Upper lobe of left lung (tissue), 6 donors: ENCODE measurements at regions not wholly inside any gene's neighbourhood (a gene's known extent, or its start where the extent isn't known, plus 50 kb on each side); places are given as distances from the start of the nearest gene placed in this dataset.

Experiments used
- ATAC-seq, 2 donors: fragments of 200-7000 bp; cut with Tn5 transposase; one replicate each; pipeline ENCODE4 v1.9.1; 2022; ENCODE audit warnings: mild to moderate bottlenecking in 2 of 2, moderate library complexity in 2 of 2; ENCODE audit not compliant: low FRiP score in 2 of 2
- DNase-seq, 2 donors: peaks; one replicate each; pipeline ENCODE4 v3.0.0-alpha.2; 2019 to 2020
- H3K27ac ChIP-seq, 4 donors: fragments of 200-600 bp; sonication (generic); one replicate each; pipeline ENCODE4 v1.5.1; 2016 to 2019
- H3K27me3 ChIP-seq, 4 donors: fragments of 200-600 bp; sonication (generic); one replicate each; pipeline ENCODE4 v1.5.1; 2017 to 2019
- H3K36me3 ChIP-seq, 4 donors: fragments of 200-600 bp; sonication (generic); one replicate each; pipeline ENCODE4 v1.5.1; 2016 to 2019
- H3K4me1 ChIP-seq, 4 donors: fragments of 200-600 bp; sonication (generic); one replicate each; pipeline ENCODE4 v1.5.1; 2018 to 2019
- H3K4me3 ChIP-seq, 4 donors: fragments of 200-600 bp; sonication (generic); one replicate each; pipeline ENCODE4 v1.5.1; 2017 to 2019; ENCODE audit warnings: mild to moderate bottlenecking in 2 of 4, moderate library complexity in 1 of 4
- H3K9me3 ChIP-seq, 4 donors: fragments of 200-600 bp; sonication (generic); one replicate each; pipeline ENCODE4 v1.5.1; 2018 to 2019
- EP300 ChIP-seq, 4 donors: sonication (generic); formaldehyde crosslinking; IDR thresholded peaks; one replicate each; pipeline ENCODE4 v1.5.1; 2017; ENCODE audit warnings: antibody characterized with exemption in 4 of 4, control low read depth in 2 of 4
- POLR2A ChIP-seq, 4 donors: fragments of 450-650 bp; IDR thresholded peaks; one replicate each; pipeline ENCODE4 v1.5.1; 2016 to 2017; ENCODE audit warnings: antibody characterized with exemption in 4 of 4, mild to moderate bottlenecking in 2 of 4
- POLR2AphosphoS5 ChIP-seq, 2 donors: sonication (generic); formaldehyde crosslinking; IDR thresholded peaks; one replicate each; pipeline ENCODE4 v1.5.1; 2017; ENCODE audit warnings: antibody characterized with exemption in 2 of 2
- WGBS, 2 donors: methylation state at CpG; one replicate each; pipeline ENCODE4 v1.1.5; 2017 to 2018; 5-methylcytosine and 5-hydroxymethylcytosine counted together
- TF ChIP-seq, protein P1 (sequence below), 6 experiments: fragments of 450-650 bp in 4 of 6; fragments of 200-600 bp in 2 of 6; sonication (generic) in 2 of 6; IDR thresholded peaks; one replicate each; pipeline ENCODE4 v1.5.1; 2016 to 2019; ENCODE audit warnings: antibody characterized with exemption in 6 of 6
- donor health status: DM: no; HTN: no; CAD: no; lungs with moderate emphysema.
- donor health status: DM: no; HTN: yes; CAD: no; lungs with severe emphysema.

DNA sequence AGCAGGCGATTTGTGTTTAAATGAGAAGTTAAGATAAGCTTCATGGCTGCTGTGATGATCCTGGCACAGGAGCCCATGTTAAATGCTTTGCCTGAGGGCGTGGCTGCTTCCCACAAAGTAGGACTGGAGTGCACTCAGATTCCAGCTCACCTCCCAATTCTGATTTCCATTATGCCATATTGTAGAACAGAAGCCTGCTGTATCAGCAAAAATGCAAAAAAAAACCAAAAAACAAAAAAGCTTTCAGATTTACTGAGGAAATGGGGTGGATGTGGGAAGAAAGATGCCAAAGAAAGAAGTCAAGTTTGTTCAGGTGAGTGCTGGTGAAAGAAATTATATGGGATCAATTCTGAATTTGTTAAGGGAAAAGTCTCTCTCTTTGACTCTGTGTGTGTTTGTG, 610.4 kb upstream of the NETO1 start:
- H3K36me3 ChIP-seq: no peaks in the 10 kb centered on the region
- ATAC-seq: no peak
- H3K9me3 ChIP-seq: no peaks in the 10 kb centered on the region
- no peaks in the 10 kb centered on the region for H3K4me1 ChIP-seq
- H3K27me3 ChIP-seq: no peaks in the 10 kb centered on the region
- WGBS, 2 donors: 88 to 90% methylated on average over 2 of the region's 2 CpGs
- DNase-seq: no peak
- TF ChIP-seq POLR2AphosphoS5 (IDR thresholded peaks at IDR 0.05) (no peak), POLR2A (IDR thresholded peaks at IDR 0.05) (no peak), EP300 (IDR thresholded peaks at IDR 0.05) (no peak)
- TF ChIP-seq, protein P1, sequence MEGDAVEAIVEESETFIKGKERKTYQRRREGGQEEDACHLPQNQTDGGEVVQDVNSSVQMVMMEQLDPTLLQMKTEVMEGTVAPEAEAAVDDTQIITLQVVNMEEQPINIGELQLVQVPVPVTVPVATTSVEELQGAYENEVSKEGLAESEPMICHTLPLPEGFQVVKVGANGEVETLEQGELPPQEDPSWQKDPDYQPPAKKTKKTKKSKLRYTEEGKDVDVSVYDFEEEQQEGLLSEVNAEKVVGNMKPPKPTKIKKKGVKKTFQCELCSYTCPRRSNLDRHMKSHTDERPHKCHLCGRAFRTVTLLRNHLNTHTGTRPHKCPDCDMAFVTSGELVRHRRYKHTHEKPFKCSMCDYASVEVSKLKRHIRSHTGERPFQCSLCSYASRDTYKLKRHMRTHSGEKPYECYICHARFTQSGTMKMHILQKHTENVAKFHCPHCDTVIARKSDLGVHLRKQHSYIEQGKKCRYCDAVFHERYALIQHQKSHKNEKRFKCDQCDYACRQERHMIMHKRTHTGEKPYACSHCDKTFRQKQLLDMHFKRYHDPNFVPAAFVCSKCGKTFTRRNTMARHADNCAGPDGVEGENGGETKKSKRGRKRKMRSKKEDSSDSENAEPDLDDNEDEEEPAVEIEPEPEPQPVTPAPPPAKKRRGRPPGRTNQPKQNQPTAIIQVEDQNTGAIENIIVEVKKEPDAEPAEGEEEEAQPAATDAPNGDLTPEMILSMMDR (IDR thresholded peaks at IDR 0.05): no peak
- no peak overlapping the region for H3K27ac ChIP-seq
- no peak overlapping the region for H3K4me3 ChIP-seq

DNA sequence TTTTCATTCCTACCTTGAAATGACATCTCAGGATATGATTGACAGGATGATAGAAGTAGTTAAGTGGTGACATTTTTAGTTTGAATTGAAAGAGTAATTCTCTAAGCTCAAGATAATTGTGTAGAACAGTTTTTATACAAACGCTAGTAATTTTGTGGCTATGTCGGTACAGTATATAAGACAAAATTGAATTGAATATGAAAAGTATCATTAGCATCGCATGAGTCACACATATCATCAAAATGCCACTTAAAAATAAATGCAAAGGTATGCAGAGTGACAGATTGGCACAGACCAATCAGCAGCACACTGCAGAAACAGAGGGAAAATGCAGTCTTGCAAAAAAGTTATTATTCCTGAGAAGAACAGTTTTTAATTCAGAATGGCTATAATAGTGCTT, 608.2 kb upstream of the NETO1 start:
- H3K9me3 ChIP-seq: no peaks in the 10 kb centered on the region
- ATAC-seq (no peak), DNase-seq (no peak)
- no peaks in the 10 kb centered on the region for H3K36me3 ChIP-seq
- no peaks in the 10 kb centered on the region for H3K4me1 ChIP-seq
- H3K4me3 ChIP-seq: no peak overlapping the region
- no peak for TF ChIP-seq POLR2AphosphoS5 (IDR thresholded peaks at IDR 0.05)
- TF ChIP-seq EP300 (IDR thresholded peaks at IDR 0.05): no peak
- TF ChIP-seq, protein P1 (IDR thresholded peaks at IDR 0.05): no peak
- TF ChIP-seq POLR2A (IDR thresholded peaks at IDR 0.05): no peak
- H3K27ac ChIP-seq: no peak overlapping the region
- H3K27me3 ChIP-seq: no peaks in the 10 kb centered on the region
- 81 to 95% methylated on average over 3 of the region's 3 CpGs for WGBS, 2 donors

DNA sequence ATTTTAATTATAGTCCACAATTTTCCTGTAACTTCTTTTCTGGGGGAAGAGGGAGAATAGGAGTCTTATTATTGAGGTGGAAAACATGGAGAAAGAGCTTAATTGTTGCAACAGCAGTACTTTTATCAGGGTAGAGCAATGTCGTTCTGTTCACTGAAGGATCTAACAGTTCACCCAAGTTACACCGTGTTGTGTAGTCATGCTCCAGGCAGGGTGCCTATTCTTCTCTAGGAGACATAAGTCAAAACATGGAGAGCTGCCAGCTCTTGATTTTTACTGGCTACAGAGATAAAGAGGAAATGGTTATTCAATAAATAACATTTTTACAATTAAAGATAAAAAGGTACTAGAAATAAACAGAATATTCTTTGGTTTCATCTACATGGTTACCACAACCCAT, 594.3 kb upstream of the NETO1 start:
- Histone ChIP-seq H3K27ac (no peak overlapping the region), H3K9me3 (no peaks in the 10 kb centered on the region), H3K36me3 (no peaks in the 10 kb centered on the region), H3K4me3 (no peak overlapping the region), H3K4me1 (peaks cover 0 to 10% (median 2%) of the 10 kb centered on the region in 4 donors), H3K27me3 (no peaks in the 10 kb centered on the region)
- ATAC-seq: no peak
- whole genome bisulfite sequencing, 2 donors: 10 to 17% methylated on average over 2 of the region's 2 CpGs
- TF ChIP-seq POLR2AphosphoS5 (IDR thresholded peaks at IDR 0.05): no peak
- no peak for TF ChIP-seq POLR2A (IDR thresholded peaks at IDR 0.05)
- TF ChIP-seq, protein P1 (IDR thresholded peaks at IDR 0.05): no peak
- no peak for TF ChIP-seq EP300 (IDR thresholded peaks at IDR 0.05)
- no peak for DNase-seq

DNA sequence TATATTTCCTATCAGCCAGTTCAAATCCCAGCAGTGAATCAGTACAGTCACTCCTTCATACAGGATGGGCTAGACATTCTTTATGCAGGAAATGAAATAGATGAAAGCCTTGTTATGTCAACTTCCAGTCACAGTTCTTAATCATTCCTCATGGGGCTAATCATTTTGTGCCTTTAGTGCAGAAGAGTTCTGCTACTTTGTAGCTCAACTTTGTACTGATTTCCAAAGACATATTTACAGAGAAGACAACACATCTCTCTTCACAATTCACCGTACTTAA, 593.9 kb upstream of the NETO1 start:
- no peaks in the 10 kb centered on the region for H3K9me3 ChIP-seq
- H3K27ac ChIP-seq: no peak overlapping the region
- WGBS, 2 donors: 40 to 54% methylated on average over 1 of the region's 1 CpG
- ATAC-seq (no peak), DNase-seq (no peak)
- peaks cover 0 to 10% (median 2%) of the 10 kb centered on the region in 4 donors for H3K4me1 ChIP-seq
- no peak overlapping the region for H3K4me3 ChIP-seq
- TF ChIP-seq POLR2A (IDR thresholded peaks at IDR 0.05) (no peak), EP300 (IDR thresholded peaks at IDR 0.05) (no peak), POLR2AphosphoS5 (IDR thresholded peaks at IDR 0.05) (no peak)
- TF ChIP-seq, protein P1 (IDR thresholded peaks at IDR 0.05): no peak
- H3K27me3 ChIP-seq: no peaks in the 10 kb centered on the region
- no peaks in the 10 kb centered on the region for H3K36me3 ChIP-seq

DNA sequence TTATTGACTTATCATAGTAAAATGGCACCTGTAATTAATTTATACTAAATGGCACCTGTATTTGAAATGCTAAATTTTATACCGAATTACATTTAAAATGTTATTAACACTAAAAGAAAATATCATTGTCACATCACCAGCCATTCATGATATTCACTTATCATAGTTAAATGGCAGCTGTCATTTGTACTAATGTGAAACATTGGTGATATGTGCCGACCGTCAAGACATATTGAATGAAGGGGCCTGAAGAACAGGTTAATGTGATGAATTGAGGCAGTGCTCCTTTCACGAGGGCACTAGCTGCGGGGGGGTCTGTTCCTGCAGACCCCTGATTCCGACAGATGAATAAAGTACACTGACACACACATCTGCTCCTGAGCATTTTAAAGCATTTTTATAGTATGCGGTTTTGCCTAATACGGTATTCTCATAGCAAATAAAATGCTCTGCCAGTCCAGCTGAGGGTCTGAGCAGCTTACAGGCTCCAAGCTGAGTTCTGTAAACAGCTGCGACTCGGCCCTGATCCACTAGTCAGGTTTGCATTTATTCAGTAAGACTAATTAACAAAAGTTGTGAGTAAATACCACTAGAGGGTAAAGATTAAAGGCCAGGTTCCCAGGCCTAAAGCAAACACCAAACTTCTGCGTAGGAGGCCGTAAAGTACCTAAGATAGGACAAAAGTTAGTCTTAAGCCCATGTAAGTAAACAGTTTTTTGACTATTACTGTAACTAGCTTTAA, 593.4 kb upstream of the NETO1 start:
- TF ChIP-seq POLR2A (IDR thresholded peaks at IDR 0.05): no peak
- TF ChIP-seq POLR2AphosphoS5 (IDR thresholded peaks at IDR 0.05): no peak
- TF ChIP-seq EP300 (IDR thresholded peaks at IDR 0.05): no peak
- TF ChIP-seq, protein P1 (IDR thresholded peaks at IDR 0.05): no peak
- ATAC-seq (no peak), DNase-seq (no peak)
- Histone ChIP-seq H3K4me1 (peaks cover 0 to 10% (median 2%) of the 10 kb centered on the region in 4 donors), H3K36me3 (no peaks in the 10 kb centered on the region), H3K9me3 (no peaks in the 10 kb centered on the region), H3K4me3 (no peak overlapping the region), H3K27ac (no peak overlapping the region), H3K27me3 (no peaks in the 10 kb centered on the region)
- 56 to 66% methylated on average over 12 of the region's 12 CpGs for whole genome bisulfite sequencing, 2 donors
